ENCODE measurements at regions not wholly inside any gene's neighbourhood (a gene's known extent, or its start where the extent isn't known, plus 50 kb on each side); places are given as distances from the start of the nearest gene placed in this dataset.
A peak's percentile ranks its signal among the peaks of the same experiment; 100 is the strongest.

DNA sequence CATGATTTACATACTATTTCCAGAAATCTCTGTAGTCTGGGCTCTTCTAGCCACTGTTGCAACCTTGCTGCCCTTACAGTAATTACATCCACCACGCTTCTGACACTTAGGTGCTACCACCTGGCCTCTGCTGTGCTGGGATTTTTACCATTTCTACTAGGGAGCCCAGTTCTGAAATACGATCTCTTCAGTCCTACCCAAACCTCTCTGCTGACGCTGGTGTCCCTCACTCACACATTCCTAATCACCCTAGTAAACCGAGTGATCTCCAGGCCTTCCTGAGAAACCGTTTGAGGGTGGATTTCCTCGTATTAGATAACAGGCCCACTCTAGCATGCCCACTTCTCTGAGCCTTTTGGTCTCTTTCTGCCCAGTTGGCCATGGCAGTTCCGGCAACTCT is 588.9 kb upstream of the CADM1 start:
- no peak for TF ChIP-seq CTCF (conservative IDR thresholded peaks at IDR 0.05; ENCODE audit: low read depth, low read length)
- no peak for DNase-seq (ENCODE audit: low read depth)
- H3K4me3 ChIP-seq (ENCODE audit: low read length) = no peak overlapping the region

DNA sequence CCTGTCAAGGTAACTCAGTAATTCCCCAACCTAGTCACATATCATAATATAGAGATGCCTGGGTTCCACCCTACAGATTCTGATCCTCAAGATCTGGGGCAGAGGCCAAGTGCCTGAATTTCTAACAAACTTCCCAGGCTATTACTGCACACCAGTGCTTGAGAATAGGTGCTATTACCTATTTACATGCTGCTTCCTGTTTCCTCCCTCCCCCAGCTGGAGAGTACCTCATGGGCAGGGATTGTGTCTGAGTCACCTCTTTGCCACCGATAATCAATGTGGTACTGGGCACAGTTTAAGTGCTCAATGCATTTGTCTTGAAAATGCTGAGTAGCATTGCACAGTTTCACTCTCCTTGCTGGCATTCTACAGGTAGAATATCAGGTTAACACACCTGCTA is 582.2 kb upstream of the CADM1 start:
- no peak for TF ChIP-seq CTCF (conservative IDR thresholded peaks at IDR 0.05; ENCODE audit: low read depth, low read length)
- no peak for DNase-seq (ENCODE audit: low read depth)
- no peak overlapping the region for H3K4me3 ChIP-seq (ENCODE audit: low read length)

DNA sequence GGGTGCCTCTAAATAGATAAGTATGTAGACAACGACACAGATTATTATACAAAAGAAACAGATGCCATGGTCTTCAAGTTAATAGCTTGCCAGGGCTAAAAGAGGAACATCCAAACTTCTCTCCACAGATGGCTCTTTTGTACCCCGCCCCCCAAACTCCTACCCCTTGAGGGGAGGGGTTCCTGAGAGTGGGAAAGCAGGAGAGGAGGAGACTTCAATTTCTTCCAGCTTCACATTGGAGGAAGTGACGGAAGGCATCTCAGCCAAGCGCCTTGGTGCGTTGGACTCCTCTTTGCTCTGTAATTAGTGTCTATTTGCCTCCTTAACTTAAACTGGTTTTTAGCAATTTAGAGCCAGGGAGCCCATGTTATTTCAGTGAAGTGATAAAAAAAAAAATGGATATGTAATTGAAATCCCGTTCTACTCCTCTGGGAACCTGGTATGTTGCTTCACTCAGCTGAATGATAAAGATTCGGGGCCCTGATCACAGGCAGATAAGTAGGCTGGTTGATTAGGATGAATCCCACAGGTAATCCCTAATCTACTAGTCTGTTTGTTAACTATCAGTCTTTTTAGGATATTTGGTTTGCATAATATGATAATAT is 580.9 kb upstream of the CADM1 start:
- no peak for DNase-seq (ENCODE audit: low read depth)
- no peak for TF ChIP-seq CTCF (conservative IDR thresholded peaks at IDR 0.05; ENCODE audit: low read depth, low read length)
- H3K4me3 ChIP-seq (ENCODE audit: low read length) = no peak overlapping the region

DNA sequence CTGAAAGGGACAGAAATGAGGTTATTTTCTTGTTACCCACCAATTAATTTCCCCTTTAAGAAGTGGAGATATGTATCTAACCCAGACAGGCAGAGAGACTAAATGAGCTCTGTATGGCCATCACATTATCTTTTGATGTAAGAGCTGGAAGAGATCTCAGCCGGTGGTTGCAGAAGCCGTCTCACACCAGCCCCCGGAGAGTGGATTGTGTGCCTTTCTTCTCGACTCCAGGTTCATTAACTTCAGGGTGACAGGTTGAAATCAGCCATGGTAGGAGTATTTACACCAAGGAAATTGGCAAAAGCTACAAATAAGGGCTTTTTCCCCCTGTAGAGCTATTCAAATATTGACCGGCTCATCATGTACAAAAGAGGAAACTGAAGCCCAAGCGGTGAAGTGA is 580.3 kb upstream of the CADM1 start:
- no peak overlapping the region for H3K4me3 ChIP-seq (ENCODE audit: low read length)
- no peak for TF ChIP-seq CTCF (conservative IDR thresholded peaks at IDR 0.05; ENCODE audit: low read depth, low read length)
- DNase-seq (ENCODE audit: low read depth) = no peak

- TF ChIP-seq CTCF (conservative IDR thresholded peaks at IDR 0.05; ENCODE audit: low read depth, low read length) = no peak
- no peak for DNase-seq (ENCODE audit: low read depth)
- no peak overlapping the region for H3K4me3 ChIP-seq (ENCODE audit: low read length)
These were observed 578.0 kb upstream of the CADM1 start for GRCh38 chr11:116082256-116082655.

DNA sequence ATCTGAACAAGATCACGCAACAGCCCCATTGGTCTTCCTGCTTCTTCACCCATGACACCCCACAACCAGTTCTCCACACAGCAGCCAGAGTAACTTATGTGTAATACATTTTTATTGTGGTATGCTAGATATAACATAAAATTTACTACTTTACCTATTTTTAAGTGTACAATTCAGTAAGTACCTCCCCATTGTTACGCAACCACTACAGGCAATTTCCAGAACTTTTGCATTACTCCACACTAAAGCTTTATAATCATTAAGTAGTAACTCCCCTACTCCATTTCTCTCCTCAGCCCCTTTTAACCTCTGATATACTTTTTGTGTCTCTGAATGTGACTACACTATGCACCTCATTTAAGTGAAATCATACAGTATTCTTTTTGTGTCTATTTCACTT is 575.4 kb upstream of the CADM1 start:
- no peak for DNase-seq (ENCODE audit: low read depth)
- no peak overlapping the region for H3K4me3 ChIP-seq (ENCODE audit: low read length)
- no peak for TF ChIP-seq CTCF (conservative IDR thresholded peaks at IDR 0.05; ENCODE audit: low read depth, low read length)

- DNase-seq (ENCODE audit: low read depth) = no peak
- no peak overlapping the region for H3K4me3 ChIP-seq (ENCODE audit: low read length)
- TF ChIP-seq CTCF (conservative IDR thresholded peaks at IDR 0.05; ENCODE audit: low read depth, low read length) = peak; percentile 61
These were observed 573.9 kb upstream of the CADM1 start for GRCh38 chr11:116078101-116078591.

Data from retinal pigment epithelial cell (primary cell).